Gastroesophageal sphincter (tissue), 4 donors: ENCODE measurements at regions not wholly inside any gene's neighbourhood (a gene's known extent, or its start where the extent isn't known, plus 50 kb on each side); places are given as distances from the start of the nearest gene placed in this dataset.

Source experiments
- ATAC-seq: fragments of 150-250 bp; one replicate; pipeline ENCODE4 v1.9.1; 2016; ENCODE audit warnings: mild to moderate bottlenecking, moderate library complexity
- H3K27ac ChIP-seq, 4 donors: fragments of 200-600 bp; sonication (generic) in 3 of 4; 1 replicate in 3 of 4; 2 replicates in 1 of 4; pipeline ENCODE4 v1.5.1; 2016 to 2019
- H3K27me3 ChIP-seq: fragments of 200-600 bp; sonication (generic); one replicate; pipeline ENCODE4 v1.5.1; 2019
- H3K36me3 ChIP-seq, 2 donors: fragments of 200-600 bp; sonication (generic); one replicate each; pipeline ENCODE4 v1.5.1; 2019; ENCODE audit warnings: control low read depth in 1 of 2
- H3K4me1 ChIP-seq, 3 donors: fragments of 200-600 bp; sonication (generic); 1 replicate in 2 of 3; 2 replicates in 1 of 3; pipeline ENCODE4 v1.5.1; 2016 to 2019; ENCODE audit warnings: control low read depth in 2 of 3
- H3K4me3 ChIP-seq, 2 donors: fragments of 200-600 bp; sonication (generic); one replicate each; pipeline ENCODE4 v1.5.1; 2019; ENCODE audit warnings: mild to moderate bottlenecking in 1 of 2, moderate library complexity in 1 of 2
- H3K9me3 ChIP-seq, 3 donors: fragments of 200-600 bp; sonication (generic); one replicate each; pipeline ENCODE4 v1.5.1; 2017 to 2019; ENCODE audit warnings: control low read depth in 2 of 3
- EP300 ChIP-seq: sonication (generic); formaldehyde crosslinking; IDR thresholded peaks from one replicate; pipeline ENCODE4 v1.6.1; 2017; ENCODE audit warnings: antibody characterized with exemption, mild to moderate bottlenecking
- POLR2A ChIP-seq, 2 donors: fragments of 450-650 bp; IDR thresholded peaks; one replicate each; pipeline ENCODE4 v1.6.1; 2017; ENCODE audit warnings: antibody characterized with exemption in 2 of 2, mild to moderate bottlenecking in 2 of 2, moderate library complexity in 1 of 2
- POLR2AphosphoS5 ChIP-seq: sonication (generic); formaldehyde crosslinking; IDR thresholded peaks from one replicate; pipeline ENCODE4 v1.6.1; 2017; ENCODE audit warnings: antibody characterized with exemption
- WGBS, 2 donors: methylation state at CpG; one replicate each; pipeline ENCODE4 v1.1.5; 2018; ENCODE audit warnings: low coverage in 1 of 2; 5-methylcytosine and 5-hydroxymethylcytosine counted together
- TF ChIP-seq, protein P1 (sequence below), 4 experiments: fragments of 200-600 bp in 2 of 4; fragments of 450-650 bp in 2 of 4; sonication (generic) in 1 of 4; IDR thresholded peaks; one replicate each; pipeline ENCODE4 v1.5.1; 2017 to 2019; ENCODE audit warnings: antibody characterized with exemption in 4 of 4, mild to moderate bottlenecking in 2 of 4, moderate library complexity in 2 of 4

DNA sequence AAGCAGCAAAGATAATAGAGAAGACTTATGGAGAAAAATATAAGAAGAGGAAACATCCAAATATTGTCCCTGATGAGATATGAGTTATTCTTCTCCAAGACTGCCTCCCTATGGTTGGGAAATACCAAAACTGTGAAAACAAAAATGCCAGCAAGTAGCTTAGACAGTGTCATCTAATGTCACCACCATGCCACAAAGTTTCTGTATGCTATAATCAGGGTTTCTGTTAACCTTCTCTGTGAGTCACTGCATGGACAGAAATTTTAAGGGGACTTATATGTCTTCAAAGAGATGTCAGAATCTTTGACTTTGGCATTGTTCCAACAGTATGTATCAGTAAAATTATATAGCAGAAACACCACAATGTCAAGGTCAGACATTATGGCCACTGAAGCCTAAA is 222.6 kb downstream of the KDM5D start:
- Histone ChIP-seq H3K36me3 (no peaks in the 10 kb centered on the region), H3K4me3 (no peak overlapping the region), H3K27me3 (no peaks in the 10 kb centered on the region), H3K4me1 (no peaks in the 10 kb centered on the region), H3K27ac (no peak overlapping the region), H3K9me3 (no peaks in the 10 kb centered on the region)
- ATAC-seq = no peak
- TF ChIP-seq POLR2A (IDR thresholded peaks at IDR 0.05) = no peak
- no peak for TF ChIP-seq EP300
- TF ChIP-seq, protein P1, sequence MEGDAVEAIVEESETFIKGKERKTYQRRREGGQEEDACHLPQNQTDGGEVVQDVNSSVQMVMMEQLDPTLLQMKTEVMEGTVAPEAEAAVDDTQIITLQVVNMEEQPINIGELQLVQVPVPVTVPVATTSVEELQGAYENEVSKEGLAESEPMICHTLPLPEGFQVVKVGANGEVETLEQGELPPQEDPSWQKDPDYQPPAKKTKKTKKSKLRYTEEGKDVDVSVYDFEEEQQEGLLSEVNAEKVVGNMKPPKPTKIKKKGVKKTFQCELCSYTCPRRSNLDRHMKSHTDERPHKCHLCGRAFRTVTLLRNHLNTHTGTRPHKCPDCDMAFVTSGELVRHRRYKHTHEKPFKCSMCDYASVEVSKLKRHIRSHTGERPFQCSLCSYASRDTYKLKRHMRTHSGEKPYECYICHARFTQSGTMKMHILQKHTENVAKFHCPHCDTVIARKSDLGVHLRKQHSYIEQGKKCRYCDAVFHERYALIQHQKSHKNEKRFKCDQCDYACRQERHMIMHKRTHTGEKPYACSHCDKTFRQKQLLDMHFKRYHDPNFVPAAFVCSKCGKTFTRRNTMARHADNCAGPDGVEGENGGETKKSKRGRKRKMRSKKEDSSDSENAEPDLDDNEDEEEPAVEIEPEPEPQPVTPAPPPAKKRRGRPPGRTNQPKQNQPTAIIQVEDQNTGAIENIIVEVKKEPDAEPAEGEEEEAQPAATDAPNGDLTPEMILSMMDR (IDR thresholded peaks at IDR 0.05) = no peak
- no peak for TF ChIP-seq POLR2AphosphoS5

DNA sequence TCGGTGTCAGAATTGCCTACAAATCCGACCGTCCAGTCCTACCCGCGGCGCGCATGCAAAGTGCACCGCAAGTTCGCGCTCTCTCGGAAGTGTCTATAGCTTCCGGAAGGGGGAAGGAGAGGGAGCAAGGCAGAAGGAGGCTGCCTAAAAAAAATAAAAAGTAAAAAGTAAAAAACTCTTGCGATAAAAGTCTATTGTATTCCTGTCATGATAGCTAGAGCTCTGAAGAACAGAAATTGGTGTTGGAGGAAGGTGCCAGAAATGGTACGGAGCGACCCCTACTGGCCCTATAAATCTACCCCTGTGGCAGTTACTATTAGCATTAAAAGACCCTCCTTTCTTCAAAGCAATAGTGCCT is 241.5 kb downstream of the KDM5D start:
- no peak for ATAC-seq
- no peak overlapping the region for H3K4me3 ChIP-seq
- H3K36me3 ChIP-seq = no peaks in the 10 kb centered on the region
- H3K4me1 ChIP-seq = no peaks in the 10 kb centered on the region
- H3K27me3 ChIP-seq = peaks cover 6% of the 10 kb centered on the region
- WGBS, 2 donors = 28% methylated on average over 3 of the region's 15 CpGs; no CpG with 5 or more reads in 1 of the 2 donors
- H3K9me3 ChIP-seq = no peaks in the 10 kb centered on the region
- TF ChIP-seq POLR2AphosphoS5 = no peak
- TF ChIP-seq EP300 = no peak
- TF ChIP-seq POLR2A (IDR thresholded peaks at IDR 0.05) = no peak
- TF ChIP-seq, protein P1 (IDR thresholded peaks at IDR 0.05) = no peak
- H3K27ac ChIP-seq = no peak overlapping the region

DNA sequence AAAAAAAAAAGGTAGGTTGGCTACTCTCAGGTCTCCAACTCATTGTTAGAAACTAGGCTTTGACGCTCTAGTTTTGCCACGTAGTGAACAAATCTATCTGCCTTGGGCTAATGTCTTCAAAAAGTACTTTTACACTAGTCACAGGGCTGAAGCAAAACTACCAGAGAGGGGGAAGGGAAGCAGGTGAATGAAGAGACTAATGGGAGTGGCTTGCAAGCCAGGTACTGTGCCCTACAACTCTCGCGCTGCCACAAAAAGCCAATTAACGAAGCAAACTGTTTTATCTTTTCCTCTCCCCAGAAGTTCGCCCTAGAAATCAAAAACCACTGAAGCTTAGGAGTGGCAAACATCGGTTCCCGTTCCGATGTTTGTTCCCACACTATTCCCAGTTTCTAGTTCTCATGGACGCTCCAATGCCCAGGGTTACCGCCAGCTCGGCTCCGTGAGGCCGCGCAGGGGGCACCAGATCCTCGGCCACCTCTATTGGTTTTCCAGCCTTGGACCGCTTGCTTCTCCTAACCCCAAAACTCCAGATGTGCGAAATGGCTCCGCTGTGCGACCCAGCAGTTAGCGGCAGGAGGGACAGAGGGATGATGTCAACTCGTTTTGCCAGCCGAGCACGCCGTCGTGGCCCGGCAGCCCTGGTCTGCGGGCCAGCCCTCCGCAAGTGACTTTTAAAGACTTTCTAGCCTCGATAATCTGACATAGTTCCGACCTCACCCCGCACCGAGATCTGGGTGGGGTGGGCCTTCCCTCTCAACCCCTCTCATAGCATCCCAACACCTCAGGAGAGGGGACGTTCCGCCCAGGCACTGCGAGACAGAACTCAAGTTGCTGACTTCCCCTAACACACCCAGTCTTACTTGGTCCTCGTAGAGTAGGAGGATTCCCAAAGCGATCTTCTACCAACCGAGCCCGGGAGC is 242.1 kb downstream of the KDM5D start:
- Histone ChIP-seq H3K4me3 (no peak overlapping the region), H3K27me3 (peaks cover 6% of the 10 kb centered on the region), H3K27ac (no peak overlapping the region), H3K9me3 (no peaks in the 10 kb centered on the region), H3K36me3 (no peaks in the 10 kb centered on the region), H3K4me1 (no peaks in the 10 kb centered on the region)
- ATAC-seq = no peak
- TF ChIP-seq POLR2A (IDR thresholded peaks at IDR 0.05) = no peak
- TF ChIP-seq POLR2AphosphoS5 = no peak
- no peak for TF ChIP-seq EP300
- TF ChIP-seq, protein P1 (IDR thresholded peaks at IDR 0.05) = no peak
- WGBS, 2 donors = 25% methylated on average over 14 of the region's 40 CpGs; no CpG with 5 or more reads in 1 of the 2 donors

DNA sequence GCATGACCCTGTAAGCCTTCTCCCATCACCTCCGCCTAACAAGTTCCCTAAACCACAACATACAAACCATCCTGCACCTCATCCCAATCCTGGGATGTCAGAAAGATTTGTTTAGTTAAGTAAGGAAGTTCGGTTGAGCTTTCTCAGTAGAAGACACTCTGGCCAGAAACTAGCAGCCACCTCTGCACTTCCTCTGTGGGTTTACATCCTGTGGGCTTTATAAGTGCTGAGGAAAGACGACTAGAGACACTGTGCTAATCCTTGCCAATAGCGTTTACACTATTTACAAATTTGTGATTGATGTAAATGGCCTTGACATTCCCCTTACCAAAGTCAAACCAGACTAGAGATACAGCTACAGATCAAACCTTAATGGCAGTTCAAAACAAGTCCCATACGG is 246.0 kb downstream of the KDM5D start:
- Histone ChIP-seq H3K9me3 (no peaks in the 10 kb centered on the region), H3K36me3 (no peaks in the 10 kb centered on the region), H3K4me3 (no peak overlapping the region), H3K4me1 (no peaks in the 10 kb centered on the region), H3K27ac (no peak overlapping the region), H3K27me3 (peaks cover 6% of the 10 kb centered on the region)
- WGBS, 2 donors = 54% methylated on average over 5 of the region's 5 CpGs; no CpG with 5 or more reads in 1 of the 2 donors
- no peak for ATAC-seq
- TF ChIP-seq POLR2A (IDR thresholded peaks at IDR 0.05) = no peak
- no peak for TF ChIP-seq POLR2AphosphoS5
- TF ChIP-seq EP300 = no peak
- TF ChIP-seq, protein P1 (IDR thresholded peaks at IDR 0.05) = no peak

DNA sequence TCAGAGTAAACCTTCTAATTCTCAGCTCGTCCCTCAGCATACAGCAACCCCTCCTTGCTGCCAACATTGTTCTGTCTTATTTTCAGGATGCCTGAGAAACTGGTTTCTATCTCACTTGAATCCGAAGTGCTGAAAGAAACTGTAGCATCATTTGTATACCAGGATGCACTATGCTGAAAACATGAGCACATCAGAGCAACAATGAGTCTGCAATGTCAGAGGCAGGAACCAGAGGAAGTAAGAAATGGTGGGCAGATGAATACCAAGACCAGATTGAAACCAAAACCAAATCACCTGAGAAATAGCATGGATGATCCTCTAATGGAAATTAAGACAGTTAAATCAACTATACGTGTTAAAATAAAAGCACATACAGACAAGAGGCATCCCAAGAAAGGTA is 257.0 kb downstream of the KDM5D start:
- Histone ChIP-seq H3K9me3 (peaks cover 0 to 5% (median 0%) of the 10 kb centered on the region in 3 donors), H3K27ac (no peak overlapping the region), H3K27me3 (no peaks in the 10 kb centered on the region), H3K36me3 (no peaks in the 10 kb centered on the region), H3K4me1 (no peaks in the 10 kb centered on the region), H3K4me3 (no peak overlapping the region)
- WGBS, 2 donors = 50% methylated on average over 2 of the region's 3 CpGs; no CpG with 5 or more reads in 1 of the 2 donors
- no peak for TF ChIP-seq POLR2A (IDR thresholded peaks at IDR 0.05)
- no peak for TF ChIP-seq EP300
- TF ChIP-seq, protein P1 (IDR thresholded peaks at IDR 0.05) = no peak
- no peak for TF ChIP-seq POLR2AphosphoS5
- ATAC-seq = no peak
